A549 (cell line): ENCODE measurements at regions not wholly inside any gene's neighbourhood (a gene's known extent, or its start where the extent isn't known, plus 50 kb on each side); places are given as distances from the start of the nearest gene placed in this dataset.

Experiments
- CHD2 ChIP-seq: fragments of 150-350 bp; IDR thresholded peaks from 2 replicates; pipeline ENCODE4 v1.6.1; 2014; ENCODE audit warnings: low read length; ENCODE audit not compliant: partially characterized antibody
- CTCF ChIP-seq: fragments of >200 bp; sonication (Bioruptor Twin); formaldehyde crosslinking; IDR thresholded peaks from 3 replicates; pipeline ENCODE4 v1.5.1; 2016
- RARB ChIP-seq: fragments of 250-450 bp; sonication (Bioruptor Pico); IDR thresholded peaks from 2 replicates; pipeline ENCODE4 v1.8.0; 2021; ENCODE audit warnings: mild to moderate bottlenecking, moderate library complexity

GRCh38 chr5:17696627-17697026 lies 62.4 kb downstream of the TAF11L14 start:
- no peak for TF ChIP-seq CTCF
- TF ChIP-seq CHD2: no peak
- no peak for TF ChIP-seq RARB (CRISPR knock-in tag)
